Retina (tissue), 1 donor: ENCODE measurements at regions not wholly inside any gene's neighbourhood (a gene's known extent, or its start where the extent isn't known, plus 50 kb on each side); places are given as distances from the start of the nearest gene placed in this dataset.

Experiments
- DNase-seq: peaks from one replicate; pipeline ENCODE4 v3.0.0-alpha.2; 2016

DNA sequence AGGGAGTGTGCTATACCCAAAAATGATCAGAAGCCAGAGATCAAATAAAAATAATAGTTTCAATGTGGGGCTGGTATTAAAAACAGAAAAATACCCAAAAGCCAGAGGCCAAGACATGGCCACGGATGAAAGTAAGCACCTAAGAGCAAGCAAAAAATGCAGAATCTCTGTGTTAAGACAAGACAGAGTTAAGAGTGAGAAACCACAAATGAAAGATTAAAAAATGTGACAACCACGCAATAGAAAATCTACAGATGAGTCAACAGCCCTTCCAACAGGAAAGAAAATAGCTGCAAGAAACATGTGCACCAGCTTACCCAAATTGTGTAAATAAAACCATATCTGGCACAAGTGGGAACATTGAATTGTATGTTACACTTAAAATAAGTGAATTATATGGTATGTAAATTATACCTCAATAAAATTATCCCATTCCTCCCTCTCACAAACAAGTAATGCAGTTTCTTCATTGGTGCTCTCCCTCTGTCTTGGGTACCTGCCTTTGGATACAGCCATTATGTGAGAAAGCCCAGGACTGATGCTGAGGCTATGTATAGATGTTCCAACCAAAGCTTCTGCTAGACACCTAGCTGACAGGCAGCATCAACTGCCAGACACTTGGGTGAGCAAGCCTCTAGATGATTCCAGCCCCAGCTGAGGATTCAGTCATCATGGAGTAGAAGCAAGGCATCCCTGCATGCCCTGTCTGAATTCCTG, 55.3 kb upstream of the UFL1 start:
- DNase-seq, result no peak

DNA sequence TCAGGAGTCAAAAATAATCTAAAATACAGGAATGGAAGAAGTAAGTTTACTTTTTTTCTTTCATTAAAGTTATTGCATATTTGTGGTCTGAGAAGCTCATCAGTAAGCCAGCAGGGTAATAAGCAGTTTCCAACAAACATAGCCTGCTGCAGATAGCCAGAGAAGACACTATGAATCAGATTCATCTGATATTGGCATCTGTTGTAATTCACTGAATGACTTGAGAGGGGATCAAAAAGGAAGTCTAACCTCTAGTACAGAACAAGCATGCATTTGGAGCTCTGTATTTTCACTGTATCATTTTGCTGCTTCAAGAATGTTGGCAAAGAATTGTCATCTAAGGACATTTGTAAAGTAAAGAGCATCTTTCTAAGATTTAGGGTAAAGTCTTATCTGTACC, 53.8 kb upstream of the UFL1 start:
- DNase-seq, result no peak

DNA sequence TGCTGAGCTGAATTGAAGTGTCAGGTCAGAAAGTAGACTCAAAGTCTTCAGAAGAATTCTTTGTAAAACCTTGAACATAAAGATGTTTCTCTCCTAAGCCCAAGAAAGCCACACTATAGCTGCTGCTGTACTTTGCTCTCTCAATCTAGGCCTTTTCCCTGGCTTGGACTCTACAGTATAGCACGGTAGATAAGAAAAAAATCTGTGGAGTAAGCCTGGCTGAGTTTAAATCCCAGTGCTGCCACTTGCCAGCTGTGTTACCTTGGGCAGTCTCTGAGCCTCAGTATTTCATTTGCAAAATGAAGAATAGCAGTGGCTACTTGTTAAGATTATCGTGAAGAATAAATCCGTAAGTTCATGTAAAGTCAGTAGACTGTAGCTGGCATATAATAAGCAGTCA, 53.3 kb upstream of the UFL1 start:
- no peak for DNase-seq

DNA sequence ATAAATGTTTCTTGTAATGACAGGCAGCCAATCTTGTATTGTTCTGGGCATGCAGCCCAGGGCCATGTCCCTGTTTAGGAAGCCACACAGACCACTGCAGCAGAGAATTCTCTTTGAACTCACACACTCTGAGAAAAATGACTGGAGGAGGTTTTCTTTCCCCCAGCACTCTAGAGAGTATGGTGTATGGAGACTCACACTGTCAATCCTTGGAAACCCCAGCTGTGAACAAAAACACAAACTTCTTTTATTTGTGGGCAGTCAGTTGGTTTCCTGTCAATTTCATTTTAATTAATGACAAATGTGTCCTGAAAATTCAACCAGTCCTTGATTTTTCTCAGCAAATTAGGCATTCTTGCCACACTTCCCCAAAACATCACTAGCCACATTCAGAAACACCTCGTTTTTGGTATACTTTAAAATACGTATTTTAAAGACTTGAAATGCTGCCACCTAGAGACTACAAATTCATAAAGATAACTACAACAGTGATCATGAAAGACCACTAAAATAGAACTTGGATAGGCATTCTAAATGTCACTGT, 52.9 kb upstream of the UFL1 start:
- peak; percentile 51 for DNase-seq

DNA sequence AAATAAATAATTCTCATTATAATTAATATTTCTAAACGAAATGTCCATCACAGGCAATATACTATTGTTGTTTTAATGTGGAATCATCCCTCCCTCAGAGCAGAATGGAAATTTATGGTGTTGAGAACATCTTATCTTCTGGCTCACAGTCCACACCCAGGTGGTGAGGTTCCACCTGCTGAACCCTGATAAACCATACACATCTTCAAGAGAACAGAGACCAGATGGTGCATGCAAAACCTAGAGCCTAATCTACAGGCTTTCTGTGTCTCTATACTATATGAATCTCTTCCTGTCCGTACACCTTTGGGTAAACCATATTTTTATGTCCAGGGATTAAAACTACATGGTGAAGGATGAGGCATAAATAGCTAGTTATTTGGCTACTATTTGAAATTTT, 52.3 kb upstream of the UFL1 start:
- no peak for DNase-seq

DNA sequence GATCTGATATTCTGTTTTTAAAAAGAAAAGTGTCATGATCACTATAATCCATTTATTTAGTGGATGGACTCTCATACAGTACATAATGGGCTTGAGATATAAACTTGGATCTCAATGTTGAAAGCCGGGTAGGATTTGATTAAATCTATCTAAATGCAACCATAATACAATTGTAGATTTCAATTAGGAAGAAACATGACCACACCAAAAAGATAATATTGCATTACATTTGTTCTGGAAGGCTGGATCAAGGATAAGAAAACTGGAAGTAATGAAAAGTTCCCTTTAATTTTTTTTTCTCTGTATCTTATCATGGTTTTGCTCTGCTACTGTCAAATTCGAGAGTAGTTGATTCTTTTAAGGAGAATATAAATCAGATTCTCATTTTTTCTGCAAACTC, 51.3 kb upstream of the UFL1 start:
- DNase-seq, result no peak
